Activated T-cell treated with anti-CD3 and anti-CD28 coated beads, Interleukin-2, amount 50 U/mL, for 1 hour (primary cell): ENCODE measurements at regions not wholly inside any gene's neighbourhood (a gene's known extent, or its start where the extent isn't known, plus 50 kb on each side); places are given as distances from the start of the nearest gene placed in this dataset.

Experiments
- DNase-seq: peaks from one replicate; pipeline ENCODE4 v3.0.0-alpha.2; 2020

GRCh38 chr13:106118050-106118449, 417.4 kb downstream of the EFNB2 start:
- no peak for DNase-seq

- no peak for DNase-seq
These were observed 417.8 kb downstream of the EFNB2 start for GRCh38 chr13:106117640-106118039.

- DNase-seq: no peak
These were observed 418.4 kb downstream of the EFNB2 start for GRCh38 chr13:106117035-106117434.

GRCh38 chr13:106115081-106115480, 420.4 kb downstream of the EFNB2 start:
- no peak for DNase-seq

- no peak for DNase-seq
These were observed 421.7 kb downstream of the EFNB2 start for GRCh38 chr13:106113796-106114195.

- DNase-seq: no peak
These were observed 423.3 kb downstream of the EFNB2 start for GRCh38 chr13:106112191-106112590.

GRCh38 chr13:106110241-106110855, 425.1 kb downstream of the EFNB2 start:
- no peak for DNase-seq

GRCh38 chr13:106109391-106109791, 426.1 kb downstream of the EFNB2 start:
- DNase-seq: no peak

- DNase-seq: no peak
These were observed 427.1 kb downstream of the EFNB2 start for GRCh38 chr13:106108346-106108745.

- DNase-seq: no peak
These were observed 428.4 kb downstream of the EFNB2 start for GRCh38 chr13:106107061-106107460.

GRCh38 chr13:106105153-106105552, 430.3 kb downstream of the EFNB2 start:
- no peak for DNase-seq

- DNase-seq: no peak
These were observed 431.1 kb downstream of the EFNB2 start for GRCh38 chr13:106104281-106104901.

- no peak for DNase-seq
These were observed 431.7 kb downstream of the EFNB2 start for GRCh38 chr13:106103779-106104178.

GRCh38 chr13:106102786-106103185, 432.7 kb downstream of the EFNB2 start:
- DNase-seq: no peak

- no peak for DNase-seq
These were observed 434.3 kb downstream of the EFNB2 start for GRCh38 chr13:106101201-106101600.

- DNase-seq: no peak
These were observed 435.1 kb downstream of the EFNB2 start for GRCh38 chr13:106100171-106100919.

- DNase-seq: no peak
These were observed 435.7 kb downstream of the EFNB2 start for GRCh38 chr13:106099765-106100164.

- DNase-seq: no peak
These were observed 436.7 kb downstream of the EFNB2 start for GRCh38 chr13:106098778-106099177.

- DNase-seq: no peak
These were observed 438.8 kb downstream of the EFNB2 start for GRCh38 chr13:106096661-106097092.

- DNase-seq: no peak
These were observed 439.5 kb downstream of the EFNB2 start for GRCh38 chr13:106095919-106096318.

GRCh38 chr13:106095406-106095805, 440.1 kb downstream of the EFNB2 start:
- DNase-seq: no peak

- no peak for DNase-seq
These were observed 445.5 kb downstream of the EFNB2 start for GRCh38 chr13:106090001-106090400.

GRCh38 chr13:106089261-106089980, 446.0 kb downstream of the EFNB2 start:
- DNase-seq: no peak

- DNase-seq: no peak
These were observed 447.4 kb downstream of the EFNB2 start for GRCh38 chr13:106088085-106088484.
